ENCODE measurements at regions not wholly inside any gene's neighbourhood (a gene's known extent, or its start where the extent isn't known, plus 50 kb on each side); places are given as distances from the start of the nearest gene placed in this dataset.

- Mint-ChIP-seq H3K27ac (peak overlapping the region; percentile 99), H3K4me3 (no peak overlapping the region), H3K27me3 (no peaks in the 10 kb centered on the region), H3K9me3 (peaks cover 20% of the 10 kb centered on the region), H3K4me1 (peaks cover 70% of the 10 kb centered on the region), H3K36me3 (peaks cover 37% of the 10 kb centered on the region)
- no peak for DNase-seq
Observed at GRCh38 chr5:40405230-40405629, 274.5 kb upstream of the PTGER4 start.

GRCh38 chr5:40404613-40405012, 275.1 kb upstream of the PTGER4 start:
- Mint-ChIP-seq H3K27ac (peak overlapping the region; percentile 99), H3K4me1 (peaks cover 69% of the 10 kb centered on the region), H3K36me3 (peaks cover 37% of the 10 kb centered on the region), H3K4me3 (peak overlapping the region; percentile 15), H3K27me3 (no peaks in the 10 kb centered on the region), H3K9me3 (peaks cover 21% of the 10 kb centered on the region)
- DNase-seq, result no peak

- no peaks in the 10 kb centered on the region for H3K27me3 Mint-ChIP-seq
- H3K4me3 Mint-ChIP-seq, result no peak overlapping the region
- H3K27ac Mint-ChIP-seq, result peak overlapping the region; percentile 85
- DNase-seq, result no peak
- H3K4me1 Mint-ChIP-seq, result peaks cover 75% of the 10 kb centered on the region
- H3K9me3 Mint-ChIP-seq, result peaks cover 21% of the 10 kb centered on the region
- peaks cover 23% of the 10 kb centered on the region for H3K36me3 Mint-ChIP-seq
Observed at GRCh38 chr5:40402007-40402364, 277.7 kb upstream of the PTGER4 start.

GRCh38 chr5:40401284-40402006, 278.3 kb upstream of the PTGER4 start:
- peak overlapping the region; percentile 85 for H3K27ac Mint-ChIP-seq
- no peak for DNase-seq
- H3K36me3 Mint-ChIP-seq, result peaks cover 17% of the 10 kb centered on the region
- H3K27me3 Mint-ChIP-seq, result no peaks in the 10 kb centered on the region
- peaks cover 16% of the 10 kb centered on the region for H3K9me3 Mint-ChIP-seq
- H3K4me3 Mint-ChIP-seq, result peak overlapping the region; percentile 42
- H3K4me1 Mint-ChIP-seq, result peaks cover 75% of the 10 kb centered on the region

GRCh38 chr5:40400245-40400644, 279.5 kb upstream of the PTGER4 start:
- no peak for DNase-seq
- Mint-ChIP-seq H3K36me3 (peaks cover 9% of the 10 kb centered on the region), H3K4me1 (peaks cover 64% of the 10 kb centered on the region), H3K9me3 (peaks cover 14% of the 10 kb centered on the region), H3K27me3 (no peaks in the 10 kb centered on the region), H3K27ac (no peak overlapping the region), H3K4me3 (no peak overlapping the region)

GRCh38 chr5:40399349-40399748, 280.4 kb upstream of the PTGER4 start:
- H3K36me3 Mint-ChIP-seq, result peaks cover 7% of the 10 kb centered on the region
- no peak for DNase-seq

GRCh38 chr5:40397976-40398375, 281.7 kb upstream of the PTGER4 start:
- H3K4me3 Mint-ChIP-seq, result no peak overlapping the region
- peaks cover 46% of the 10 kb centered on the region for H3K4me1 Mint-ChIP-seq
- H3K27ac Mint-ChIP-seq, result peak overlapping the region; percentile 74
- peaks cover 2% of the 10 kb centered on the region for H3K36me3 Mint-ChIP-seq
- H3K27me3 Mint-ChIP-seq, result no peaks in the 10 kb centered on the region
- no peak for DNase-seq
- H3K9me3 Mint-ChIP-seq, result peaks cover 6% of the 10 kb centered on the region

More at GRCh38 chr5:40399349-40399748, 280.4 kb upstream of the PTGER4 start:
- peaks cover 14% of the 10 kb centered on the region for H3K9me3 Mint-ChIP-seq
- no peak overlapping the region for H3K27ac Mint-ChIP-seq
- H3K27me3 Mint-ChIP-seq, result no peaks in the 10 kb centered on the region
- peaks cover 55% of the 10 kb centered on the region for H3K4me1 Mint-ChIP-seq
- H3K4me3 Mint-ChIP-seq, result no peak overlapping the region

GRCh38 chr5:40397091-40397490, 282.6 kb upstream of the PTGER4 start:
- Mint-ChIP-seq H3K27me3 (no peaks in the 10 kb centered on the region), H3K36me3 (peaks cover 2% of the 10 kb centered on the region), H3K9me3 (peaks cover 5% of the 10 kb centered on the region), H3K4me3 (no peak overlapping the region), H3K4me1 (peaks cover 40% of the 10 kb centered on the region), H3K27ac (no peak overlapping the region)
- DNase-seq, result no peak

- DNase-seq, result no peak
- Mint-ChIP-seq H3K27ac (no peak overlapping the region), H3K27me3 (no peaks in the 10 kb centered on the region), H3K9me3 (peaks cover 5% of the 10 kb centered on the region), H3K4me3 (no peak overlapping the region), H3K4me1 (peaks cover 32% of the 10 kb centered on the region), H3K36me3 (peaks cover 1% of the 10 kb centered on the region)
Observed at GRCh38 chr5:40396317-40396716, 283.4 kb upstream of the PTGER4 start.

GRCh38 chr5:40395251-40395650, 284.5 kb upstream of the PTGER4 start:
- Mint-ChIP-seq H3K9me3 (peaks cover 5% of the 10 kb centered on the region), H3K36me3 (no peaks in the 10 kb centered on the region), H3K4me1 (peaks cover 29% of the 10 kb centered on the region), H3K4me3 (no peak overlapping the region), H3K27ac (no peak overlapping the region), H3K27me3 (no peaks in the 10 kb centered on the region)
- DNase-seq, result no peak

- DNase-seq, result no peak
- H3K27me3 Mint-ChIP-seq, result no peaks in the 10 kb centered on the region
- no peak overlapping the region for H3K4me3 Mint-ChIP-seq
- H3K4me1 Mint-ChIP-seq, result peaks cover 29% of the 10 kb centered on the region
- no peak overlapping the region for H3K27ac Mint-ChIP-seq
- peaks cover 4% of the 10 kb centered on the region for H3K9me3 Mint-ChIP-seq
- no peaks in the 10 kb centered on the region for H3K36me3 Mint-ChIP-seq
Observed at GRCh38 chr5:40394698-40395097, 285.0 kb upstream of the PTGER4 start.

- H3K27me3 Mint-ChIP-seq, result no peaks in the 10 kb centered on the region
- H3K36me3 Mint-ChIP-seq, result peaks cover 3% of the 10 kb centered on the region
- no peak for DNase-seq
- no peak overlapping the region for H3K27ac Mint-ChIP-seq
- no peak overlapping the region for H3K4me3 Mint-ChIP-seq
- peaks cover 26% of the 10 kb centered on the region for H3K4me1 Mint-ChIP-seq
- H3K9me3 Mint-ChIP-seq, result peaks cover 2% of the 10 kb centered on the region
Observed at GRCh38 chr5:40391642-40392041, 288.1 kb upstream of the PTGER4 start.

- peaks cover 34% of the 10 kb centered on the region for H3K4me1 Mint-ChIP-seq
- peaks cover 3% of the 10 kb centered on the region for H3K36me3 Mint-ChIP-seq
- peaks cover 2% of the 10 kb centered on the region for H3K9me3 Mint-ChIP-seq
- H3K4me3 Mint-ChIP-seq, result no peak overlapping the region
- DNase-seq, result no peak
- H3K27me3 Mint-ChIP-seq, result no peaks in the 10 kb centered on the region
- H3K27ac Mint-ChIP-seq, result no peak overlapping the region
Observed at GRCh38 chr5:40390281-40391149, 289.2 kb upstream of the PTGER4 start.

- H3K27ac Mint-ChIP-seq, result no peak overlapping the region
- H3K4me1 Mint-ChIP-seq, result peaks cover 43% of the 10 kb centered on the region
- peaks cover 2% of the 10 kb centered on the region for H3K9me3 Mint-ChIP-seq
- H3K4me3 Mint-ChIP-seq, result no peak overlapping the region
- peaks cover 6% of the 10 kb centered on the region for H3K36me3 Mint-ChIP-seq
- H3K27me3 Mint-ChIP-seq, result no peaks in the 10 kb centered on the region
- DNase-seq, result no peak
Observed at GRCh38 chr5:40389591-40389990, 290.1 kb upstream of the PTGER4 start.

GRCh38 chr5:40386289-40386688, 293.4 kb upstream of the PTGER4 start:
- DNase-seq, result peak; percentile 41
- peaks cover 10% of the 10 kb centered on the region for H3K36me3 Mint-ChIP-seq

More at GRCh38 chr5:40386289-40386688, 293.4 kb upstream of the PTGER4 start:
- H3K9me3 Mint-ChIP-seq, result peaks cover 7% of the 10 kb centered on the region
- peaks cover 74% of the 10 kb centered on the region for H3K4me1 Mint-ChIP-seq
- H3K27ac Mint-ChIP-seq, result peak overlapping the region; percentile 83
- H3K4me3 Mint-ChIP-seq, result no peak overlapping the region
- H3K27me3 Mint-ChIP-seq, result no peaks in the 10 kb centered on the region
